ENCODE measurements at regions not wholly inside any gene's neighbourhood (a gene's known extent, or its start where the extent isn't known, plus 50 kb on each side); places are given as distances from the start of the nearest gene placed in this dataset.

GRCh38 chr11:95650276-95650675, 139.3 kb downstream of the FAM76B start:
- Histone ChIP-seq H3K79me2 (ENCODE audit: insufficient read depth, low read depth) (no peaks in the 10 kb centered on the region), H3K9ac (no peak overlapping the region), H3K4me3 (IDR thresholded peaks at IDR 0.05; ENCODE audit: insufficient read depth, low read depth, low read length) (no peak overlapping the region), H3K4me1 (ENCODE audit: low read depth, poor library complexity, severe bottlenecking) (no peaks in the 10 kb centered on the region), H3K27me3 (ENCODE audit: insufficient read depth, low read depth) (no peaks in the 10 kb centered on the region), H3K27ac (no peak overlapping the region), H3K36me3 (ENCODE audit: insufficient read depth) (no peaks in the 10 kb centered on the region), H4K20me1 (ENCODE audit: insufficient read depth) (no peaks in the 10 kb centered on the region), H3K4me2 (no peak overlapping the region), H2AFZ (ENCODE audit: low read depth) (no peak overlapping the region)
- TF ChIP-seq CTCF (conservative IDR thresholded peaks at IDR 0.05; ENCODE audit: low read depth, low read length): no peak

GRCh38 chr11:95647871-95648270, 141.7 kb downstream of the FAM76B start:
- Histone ChIP-seq H3K9ac (no peak overlapping the region), H3K27me3 (ENCODE audit: insufficient read depth, low read depth) (no peaks in the 10 kb centered on the region), H3K4me1 (ENCODE audit: low read depth, poor library complexity, severe bottlenecking) (no peaks in the 10 kb centered on the region), H3K4me2 (no peak overlapping the region), H3K27ac (no peak overlapping the region), H3K4me3 (IDR thresholded peaks at IDR 0.05; ENCODE audit: insufficient read depth, low read depth, low read length) (no peak overlapping the region), H3K79me2 (ENCODE audit: insufficient read depth, low read depth) (no peaks in the 10 kb centered on the region), H2AFZ (ENCODE audit: low read depth) (no peak overlapping the region), H3K36me3 (ENCODE audit: insufficient read depth) (no peaks in the 10 kb centered on the region), H4K20me1 (ENCODE audit: insufficient read depth) (no peaks in the 10 kb centered on the region)
- no peak for TF ChIP-seq CTCF (conservative IDR thresholded peaks at IDR 0.05; ENCODE audit: low read depth, low read length)

GRCh38 chr11:95647355-95647754, 142.2 kb downstream of the FAM76B start:
- H3K9ac ChIP-seq: no peak overlapping the region
- H3K4me3 ChIP-seq (IDR thresholded peaks at IDR 0.05; ENCODE audit: insufficient read depth, low read depth, low read length): no peak overlapping the region
- H3K4me2 ChIP-seq: no peak overlapping the region
- H3K27me3 ChIP-seq (ENCODE audit: insufficient read depth, low read depth): no peaks in the 10 kb centered on the region
- TF ChIP-seq CTCF (conservative IDR thresholded peaks at IDR 0.05; ENCODE audit: low read depth, low read length): no peak
- H3K4me1 ChIP-seq (ENCODE audit: low read depth, poor library complexity, severe bottlenecking): no peaks in the 10 kb centered on the region
- no peak overlapping the region for H2AFZ ChIP-seq (ENCODE audit: low read depth)
- no peaks in the 10 kb centered on the region for H4K20me1 ChIP-seq (ENCODE audit: insufficient read depth)
- no peaks in the 10 kb centered on the region for H3K79me2 ChIP-seq (ENCODE audit: insufficient read depth, low read depth)
- H3K27ac ChIP-seq: no peak overlapping the region
- no peaks in the 10 kb centered on the region for H3K36me3 ChIP-seq (ENCODE audit: insufficient read depth)

- no peak for TF ChIP-seq CTCF (conservative IDR thresholded peaks at IDR 0.05; ENCODE audit: low read depth, low read length)
- H3K4me2 ChIP-seq: no peak overlapping the region
- no peak overlapping the region for H3K4me3 ChIP-seq (IDR thresholded peaks at IDR 0.05; ENCODE audit: insufficient read depth, low read depth, low read length)
- H3K27me3 ChIP-seq (ENCODE audit: insufficient read depth, low read depth): no peaks in the 10 kb centered on the region
- no peak overlapping the region for H2AFZ ChIP-seq (ENCODE audit: low read depth)
- H4K20me1 ChIP-seq (ENCODE audit: insufficient read depth): no peaks in the 10 kb centered on the region
- no peaks in the 10 kb centered on the region for H3K36me3 ChIP-seq (ENCODE audit: insufficient read depth)
- H3K79me2 ChIP-seq (ENCODE audit: insufficient read depth, low read depth): no peaks in the 10 kb centered on the region
- peaks cover 4% of the 10 kb centered on the region for H3K4me1 ChIP-seq (ENCODE audit: low read depth, poor library complexity, severe bottlenecking)
- no peak overlapping the region for H3K27ac ChIP-seq
- H3K9ac ChIP-seq: no peak overlapping the region
These were observed 148.1 kb downstream of the FAM76B start for GRCh38 chr11:95641495-95641894.

GRCh38 chr11:95638501-95638900, 151.1 kb downstream of the FAM76B start:
- H3K27me3 ChIP-seq (ENCODE audit: insufficient read depth, low read depth): no peaks in the 10 kb centered on the region
- H3K9ac ChIP-seq: no peak overlapping the region
- no peaks in the 10 kb centered on the region for H3K79me2 ChIP-seq (ENCODE audit: insufficient read depth, low read depth)
- H4K20me1 ChIP-seq (ENCODE audit: insufficient read depth): no peaks in the 10 kb centered on the region
- no peak overlapping the region for H2AFZ ChIP-seq (ENCODE audit: low read depth)
- no peaks in the 10 kb centered on the region for H3K36me3 ChIP-seq (ENCODE audit: insufficient read depth)
- TF ChIP-seq CTCF (conservative IDR thresholded peaks at IDR 0.05; ENCODE audit: low read depth, low read length): no peak
- H3K4me3 ChIP-seq (IDR thresholded peaks at IDR 0.05; ENCODE audit: insufficient read depth, low read depth, low read length): no peak overlapping the region
- H3K4me1 ChIP-seq (ENCODE audit: low read depth, poor library complexity, severe bottlenecking): peaks cover 4% of the 10 kb centered on the region
- H3K27ac ChIP-seq: no peak overlapping the region
- H3K4me2 ChIP-seq: no peak overlapping the region
